HG02973 (cell line): ENCODE measurements at regions not wholly inside any gene's neighbourhood (a gene's known extent, or its start where the extent isn't known, plus 50 kb on each side); places are given as distances from the start of the nearest gene placed in this dataset.

Source experiments
- ATAC-seq: cut with Tn5 transposase; IDR thresholded peaks from one replicate; pipeline ENCODE4 v1.9.1; 2021; ENCODE audit warnings: moderate library complexity; ENCODE audit not compliant: unreplicated experiment

- no peak for ATAC-seq
Observed at GRCh38 chr12:74429535-74429934, 108.1 kb upstream of the ATXN7L3B start.

DNA sequence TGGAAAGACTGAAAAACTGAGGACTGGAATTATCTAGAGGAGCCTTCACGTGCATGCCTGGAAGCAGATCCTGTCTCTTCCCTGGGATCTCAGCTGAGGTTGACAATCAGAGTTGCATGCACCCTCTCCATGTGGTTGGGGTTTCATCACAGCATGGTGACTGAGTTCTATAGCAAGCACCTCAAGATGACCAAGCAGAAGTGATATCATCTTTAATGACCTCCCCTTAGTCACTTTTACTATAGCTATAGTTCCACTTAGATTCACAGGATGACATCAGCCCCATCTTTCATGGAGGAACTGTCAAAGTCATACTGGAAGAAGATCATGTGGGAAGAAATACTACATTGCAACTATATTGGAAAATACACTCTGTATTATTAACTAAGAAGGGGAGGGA, 105.8 kb upstream of the ATXN7L3B start:
- no peak for ATAC-seq

DNA sequence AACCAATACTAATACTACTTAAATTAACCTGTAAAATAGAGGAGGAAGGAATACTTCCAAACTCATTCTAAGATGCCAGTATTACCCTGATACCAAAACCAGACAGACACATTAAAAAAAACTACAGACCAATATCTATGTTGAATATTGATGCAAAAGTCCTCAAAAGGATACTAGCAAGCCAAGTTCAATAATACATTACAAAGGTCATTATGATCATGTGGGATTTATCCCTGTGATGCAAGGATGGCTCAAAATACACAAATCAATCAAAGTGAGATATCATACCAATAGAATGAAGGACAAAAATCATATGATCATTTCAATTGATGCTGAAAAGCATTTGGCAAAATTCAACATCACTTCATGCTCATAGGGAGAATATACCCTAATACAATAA, 97.2 kb upstream of the ATXN7L3B start:
- no peak for ATAC-seq

DNA sequence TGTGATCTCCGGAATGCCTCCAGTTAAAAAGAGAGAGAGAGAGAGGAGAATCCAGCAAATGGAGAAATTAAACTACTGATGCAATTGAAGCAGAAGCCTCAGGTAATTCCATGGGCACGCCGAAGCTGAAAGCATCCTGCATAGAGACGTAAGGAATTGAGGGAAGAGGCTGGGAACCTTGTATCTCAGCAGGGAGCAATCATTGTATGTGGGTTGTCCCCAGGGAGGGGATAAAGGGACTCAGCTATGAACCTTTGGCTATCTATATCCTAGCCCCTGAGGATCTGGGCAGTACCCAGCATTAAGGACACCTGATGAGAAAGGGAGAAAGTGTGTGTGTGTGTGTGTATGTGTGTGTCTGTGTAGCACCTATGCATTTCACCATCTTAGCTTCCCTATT, 95.8 kb upstream of the ATXN7L3B start:
- no peak for ATAC-seq

GRCh38 chr12:74446466-74446865, 91.2 kb upstream of the ATXN7L3B start:
- no peak for ATAC-seq

GRCh38 chr12:74449872-74450271, 87.8 kb upstream of the ATXN7L3B start:
- no peak for ATAC-seq

GRCh38 chr12:74454109-74454508, 83.5 kb upstream of the ATXN7L3B start:
- no peak for ATAC-seq

DNA sequence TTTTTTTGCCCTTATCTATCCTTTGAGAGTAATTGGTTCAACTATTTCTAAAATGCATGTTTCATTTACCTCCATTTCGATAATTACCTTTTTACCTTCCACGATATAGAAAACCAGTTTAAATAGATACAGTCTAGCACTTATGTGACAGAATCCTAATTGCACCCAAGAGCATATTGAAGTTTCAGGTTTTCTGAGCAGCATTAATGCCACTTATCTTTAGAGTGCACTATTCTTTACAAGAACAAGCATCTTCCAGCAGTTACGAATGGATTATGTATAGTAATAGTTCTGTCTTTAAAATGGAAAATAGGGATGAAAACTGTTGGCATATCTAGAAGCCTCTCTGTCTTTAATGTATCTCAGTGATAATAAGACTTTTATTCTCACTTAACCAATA, 82.2 kb upstream of the ATXN7L3B start:
- ATAC-seq, result no peak

GRCh38 chr12:74456431-74456830, 81.2 kb upstream of the ATXN7L3B start:
- ATAC-seq, result no peak

- ATAC-seq, result no peak
Observed at GRCh38 chr12:74468401-74468800, 69.2 kb upstream of the ATXN7L3B start.

- no peak for ATAC-seq
Observed at GRCh38 chr12:74476234-74476633, 61.4 kb upstream of the ATXN7L3B start.

DNA sequence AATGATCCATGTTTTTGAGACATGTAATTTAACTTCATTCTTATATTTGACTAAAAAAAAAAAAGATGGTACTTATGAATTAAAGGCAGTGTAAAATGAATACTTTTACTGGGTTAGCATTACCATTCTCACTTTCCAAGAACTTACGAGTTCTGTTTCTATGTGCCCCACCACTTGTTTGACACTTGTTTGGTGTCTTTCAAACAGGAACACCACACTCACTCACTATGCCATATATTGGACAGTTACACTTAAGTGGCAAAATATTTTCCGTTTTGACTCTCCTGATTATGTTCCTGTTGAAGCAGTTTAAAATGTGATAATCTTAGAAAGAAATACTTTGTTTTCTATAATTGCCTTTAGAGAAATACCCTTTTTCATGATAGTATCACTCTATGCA, 56.6 kb upstream of the ATXN7L3B start:
- ATAC-seq, result no peak

DNA sequence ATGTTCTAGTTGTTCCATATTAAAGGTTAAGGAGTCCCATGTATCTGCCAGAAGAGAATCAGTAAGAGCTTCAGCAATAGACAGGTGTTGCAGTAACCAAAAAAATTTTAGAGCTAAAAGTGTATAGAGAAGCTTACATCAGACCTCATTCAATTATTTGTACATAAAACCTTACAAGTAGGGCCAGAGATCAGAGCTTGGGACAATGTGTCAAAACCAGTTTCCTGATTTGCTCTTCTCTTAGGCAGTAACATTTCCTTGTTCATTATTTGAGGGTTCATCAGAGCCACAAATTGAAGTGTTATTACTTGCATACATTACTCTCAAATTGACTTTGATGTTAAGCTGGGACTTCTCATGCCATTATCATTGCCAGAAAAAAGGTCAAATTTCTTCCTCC, 55.5 kb upstream of the ATXN7L3B start:
- ATAC-seq, result no peak

GRCh38 chr12:74483057-74483456, 54.6 kb upstream of the ATXN7L3B start:
- ATAC-seq, result no peak
